H1 (cell line): ENCODE measurements at regions not wholly inside any gene's neighbourhood (a gene's known extent, or its start where the extent isn't known, plus 50 kb on each side); places are given as distances from the start of the nearest gene placed in this dataset.

ENCODE experiments used
- EP300 ChIP-seq, 2 experiments: IDR thresholded peaks; 1 replicate in 1 of 2; 2 replicates in 1 of 2; pipeline ENCODE4 v1.6.1; 2011 to 2012; ENCODE audit warnings: low read depth in 2 of 2, low read length in 2 of 2, mild to moderate bottlenecking in 2 of 2, borderline replicate concordance in 1 of 2, inconsistent platforms in 1 of 2, moderate library complexity in 1 of 2
- JUN ChIP-seq: IDR thresholded peaks from 2 replicates; pipeline ENCODE4 v1.6.1; 2011; ENCODE audit warnings: low read depth, mild to moderate bottlenecking, improper control_type of control experiment, low read length
- KDM1A ChIP-seq: fragments of 200-600, 300-600 bp; sonication (generic); IDR thresholded peaks from 2 replicates; pipeline ENCODE4 v1.7.1; 2016; ENCODE audit warnings: mild to moderate bottlenecking, low read length, borderline replicate concordance
- TF ChIP-seq, protein P1 (sequence below): IDR thresholded peaks from 2 replicates; pipeline ENCODE4 v1.6.1; 2011; ENCODE audit warnings: low read depth, mild to moderate bottlenecking, low read length; ENCODE audit not compliant: insufficient read depth
- TF ChIP-seq, protein P2 (sequence below): IDR thresholded peaks from 2 replicates; pipeline ENCODE4 v1.6.1; 2012; ENCODE audit warnings: low read length, inconsistent platforms

DNA sequence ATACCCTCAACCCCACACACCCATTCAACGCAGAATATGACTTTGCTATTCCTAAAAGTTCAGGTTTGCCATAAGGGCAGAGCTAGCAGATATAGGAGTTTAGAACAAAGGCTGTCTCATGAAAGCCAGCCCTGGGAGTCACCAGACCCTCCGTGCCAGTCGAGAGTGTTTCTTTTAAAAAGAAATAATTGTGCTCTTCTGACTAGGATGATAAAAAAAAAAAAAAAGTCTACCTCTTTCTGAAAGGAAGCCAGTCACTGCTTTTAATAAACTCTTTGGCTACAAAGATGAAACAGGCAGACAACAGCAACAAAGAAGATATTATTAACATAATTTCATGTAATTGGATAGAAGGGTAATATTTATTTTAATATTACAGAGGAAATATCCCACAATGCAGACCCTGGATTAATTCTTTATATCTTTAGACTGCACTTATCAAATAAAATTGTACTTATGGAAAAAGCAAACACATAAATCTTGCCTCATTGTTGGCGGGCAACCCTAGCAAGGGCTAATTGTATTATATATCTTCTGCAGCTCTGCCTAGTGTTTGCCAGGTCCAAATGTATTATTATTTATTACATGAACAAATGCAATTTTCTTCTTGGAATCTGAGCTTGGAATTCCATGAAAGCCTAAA is 277.5 kb upstream of the DYNLRB2 start (continued):
- no peak for TF ChIP-seq EP300 (IDR thresholded peaks at IDR 0.05; ENCODE audit: borderline replicate concordance in 1 of 2, low read depth in 2 of 2, low read length in 2 of 2)
- no peak for TF ChIP-seq JUN
- TF ChIP-seq, protein P1, sequence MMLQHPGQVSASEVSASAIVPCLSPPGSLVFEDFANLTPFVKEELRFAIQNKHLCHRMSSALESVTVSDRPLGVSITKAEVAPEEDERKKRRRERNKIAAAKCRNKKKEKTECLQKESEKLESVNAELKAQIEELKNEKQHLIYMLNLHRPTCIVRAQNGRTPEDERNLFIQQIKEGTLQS: no peak
- no peak for TF ChIP-seq KDM1A
- TF ChIP-seq, protein P2, sequence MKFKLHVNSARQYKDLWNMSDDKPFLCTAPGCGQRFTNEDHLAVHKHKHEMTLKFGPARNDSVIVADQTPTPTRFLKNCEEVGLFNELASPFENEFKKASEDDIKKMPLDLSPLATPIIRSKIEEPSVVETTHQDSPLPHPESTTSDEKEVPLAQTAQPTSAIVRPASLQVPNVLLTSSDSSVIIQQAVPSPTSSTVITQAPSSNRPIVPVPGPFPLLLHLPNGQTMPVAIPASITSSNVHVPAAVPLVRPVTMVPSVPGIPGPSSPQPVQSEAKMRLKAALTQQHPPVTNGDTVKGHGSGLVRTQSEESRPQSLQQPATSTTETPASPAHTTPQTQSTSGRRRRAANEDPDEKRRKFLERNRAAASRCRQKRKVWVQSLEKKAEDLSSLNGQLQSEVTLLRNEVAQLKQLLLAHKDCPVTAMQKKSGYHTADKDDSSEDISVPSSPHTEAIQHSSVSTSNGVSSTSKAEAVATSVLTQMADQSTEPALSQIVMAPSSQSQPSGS: no peak
